ENCODE measurements at regions not wholly inside any gene's neighbourhood (a gene's known extent, or its start where the extent isn't known, plus 50 kb on each side); places are given as distances from the start of the nearest gene placed in this dataset.

DNA sequence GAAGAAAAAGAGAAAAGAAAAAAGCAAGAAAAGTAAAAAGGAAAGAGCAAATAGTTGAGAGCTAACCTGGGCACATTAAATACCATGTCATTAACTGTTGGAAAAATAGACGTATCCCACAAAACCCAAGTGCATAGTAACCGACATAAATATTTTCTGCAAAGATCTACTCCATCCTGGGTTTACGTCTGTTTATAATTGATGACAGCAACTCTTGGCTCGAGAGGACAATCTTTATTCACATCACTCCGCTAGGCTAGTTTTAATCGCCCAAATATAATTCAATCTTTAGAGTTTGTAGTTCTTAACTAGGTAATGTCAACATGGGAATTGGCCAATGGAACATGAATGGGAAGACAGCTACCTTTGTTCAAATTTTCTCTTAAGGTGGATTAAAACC, 321.7 kb upstream of the TNC start:
- Histone ChIP-seq H3K36me3 (ENCODE audit: control insufficient read depth in 2 of 2, extremely low read depth in 1 of 2, insufficient read depth in 1 of 2, low read length in 1 of 2) (no peaks in the 10 kb centered on the region), H3K4me1 (ENCODE audit: control insufficient read depth in 1 of 2, extremely low read depth in 1 of 2, insufficient read depth in 2 of 2, low read length in 2 of 2) (no peaks in the 10 kb centered on the region), H3K27ac (ENCODE audit: low read length) (no peak overlapping the region), H3K27me3 (replicated peaks in 1 of 2; ENCODE audit: control insufficient read depth in 2 of 2, extremely low read depth in 1 of 2, insufficient read depth in 2 of 2, low read length in 1 of 2) (no peaks in the 10 kb centered on the region), H3K9me3 (no peaks in the 10 kb centered on the region), H3K4me3 (ENCODE audit: control insufficient read depth in 1 of 2, extremely low read depth in 1 of 2, low read length in 1 of 2) (no peak overlapping the region)
- H3K36me3 Mint-ChIP-seq = no peaks in the 10 kb centered on the region
- H3K27ac Mint-ChIP-seq = no peak overlapping the region
- ChIA-PET CTCF (no interaction called here), POLR2A (no interaction called here)
- ATAC-seq (replicated peaks in 1 of 4) = no peak
- H3K9me3 Mint-ChIP-seq = no peaks in the 10 kb centered on the region
- H3K4me1 Mint-ChIP-seq = no peaks in the 10 kb centered on the region
- peaks cover 0 to 9% of the 10 kb centered on the region in 2 donors for H3K27me3 Mint-ChIP-seq
- DNase-seq = no peak
- H3K4me3 Mint-ChIP-seq = no peak overlapping the region
- no CpG with 5 or more reads among the region's 6 CpGs for WGBS (ENCODE audit: insufficient coverage)

DNA sequence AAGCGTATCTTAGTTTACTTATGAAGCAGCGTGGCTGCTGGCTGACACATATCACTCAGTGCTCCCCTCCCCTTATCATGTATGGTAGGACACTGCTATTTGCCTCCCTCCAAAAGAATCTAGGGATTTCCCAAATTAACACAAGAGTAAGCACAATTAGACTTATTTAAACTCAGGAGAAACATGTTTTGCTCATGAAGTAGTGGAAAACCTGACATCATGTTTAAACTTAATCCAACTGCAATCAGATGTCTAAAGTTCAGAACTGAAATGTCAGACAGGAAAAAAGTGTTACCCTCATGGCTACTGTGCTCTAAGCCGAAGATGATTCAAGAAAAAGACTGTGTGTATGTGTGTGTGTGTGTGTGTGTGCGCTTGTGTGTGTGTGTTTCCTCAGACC, 324.1 kb upstream of the TNC start:
- Histone ChIP-seq H3K36me3 (ENCODE audit: control insufficient read depth in 2 of 2, extremely low read depth in 1 of 2, insufficient read depth in 1 of 2, low read length in 1 of 2) (no peaks in the 10 kb centered on the region), H3K4me1 (ENCODE audit: control insufficient read depth in 1 of 2, extremely low read depth in 1 of 2, insufficient read depth in 2 of 2, low read length in 2 of 2) (no peaks in the 10 kb centered on the region), H3K9me3 (no peaks in the 10 kb centered on the region), H3K4me3 (ENCODE audit: control insufficient read depth in 1 of 2, extremely low read depth in 1 of 2, low read length in 1 of 2) (no peak overlapping the region), H3K27me3 (replicated peaks in 1 of 2; ENCODE audit: control insufficient read depth in 2 of 2, extremely low read depth in 1 of 2, insufficient read depth in 2 of 2, low read length in 1 of 2) (no peaks in the 10 kb centered on the region), H3K27ac (ENCODE audit: low read length) (no peak overlapping the region)
- Mint-ChIP-seq H3K27ac (no peak overlapping the region), H3K27me3 (peaks cover 0 to 9% of the 10 kb centered on the region in 2 donors), H3K36me3 (no peaks in the 10 kb centered on the region), H3K9me3 (no peaks in the 10 kb centered on the region), H3K4me3 (no peak overlapping the region), H3K4me1 (no peaks in the 10 kb centered on the region)
- POLR2A ChIA-PET = no interaction called here
- CTCF ChIA-PET = no interaction called here
- DNase-seq = no peak
- WGBS (ENCODE audit: insufficient coverage) = 37% methylated on average over 2 of the region's 4 CpGs
- ATAC-seq (replicated peaks in 1 of 4) = no peak

DNA sequence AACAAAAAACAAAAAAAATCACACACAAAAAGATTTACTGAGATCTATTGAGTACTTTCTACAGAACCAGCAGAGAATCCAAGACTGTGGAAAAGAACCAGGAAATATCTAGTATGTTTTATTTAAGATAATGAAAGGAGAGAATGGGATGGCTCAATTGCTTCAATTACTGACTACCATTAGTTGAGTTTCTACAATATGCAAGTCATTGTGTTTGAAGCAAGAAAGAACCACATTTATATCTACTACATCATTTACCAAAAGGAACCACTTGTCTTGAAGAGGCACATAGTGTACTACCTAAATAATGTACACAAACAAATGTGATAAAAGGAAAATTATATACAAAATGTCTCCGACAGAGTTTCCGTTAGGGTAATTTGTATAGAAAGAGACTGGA, 325.9 kb upstream of the TNC start:
- H3K9me3 Mint-ChIP-seq = no peaks in the 10 kb centered on the region

DNA sequence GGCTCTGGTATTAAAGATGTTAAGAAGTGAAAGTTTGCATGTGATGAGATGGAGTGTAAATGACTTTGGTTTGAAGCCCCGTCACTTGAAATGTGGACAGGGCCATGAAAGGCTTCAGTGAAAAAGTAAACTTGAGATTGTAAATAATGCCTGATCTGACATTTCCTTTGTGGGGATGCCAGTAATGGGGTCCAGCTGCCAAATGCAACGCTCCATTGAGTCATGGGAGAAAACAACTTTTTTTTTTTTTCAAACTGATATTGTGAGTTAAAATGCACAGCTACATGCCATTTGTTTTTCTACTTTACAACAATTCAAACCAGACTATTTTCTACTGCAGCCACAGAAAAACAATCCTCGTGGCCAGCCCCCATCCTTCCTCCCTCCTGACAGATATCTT, 327.0 kb upstream of the TNC start:
- CTCF ChIA-PET = no interaction called here
- ATAC-seq (replicated peaks in 1 of 4) = no peak
- Histone ChIP-seq H3K4me3 (ENCODE audit: control insufficient read depth in 1 of 2, extremely low read depth in 1 of 2, low read length in 1 of 2) (no peak overlapping the region), H3K27ac (ENCODE audit: low read length) (no peak overlapping the region), H3K9me3 (no peaks in the 10 kb centered on the region), H3K36me3 (ENCODE audit: control insufficient read depth in 2 of 2, extremely low read depth in 1 of 2, insufficient read depth in 1 of 2, low read length in 1 of 2) (no peaks in the 10 kb centered on the region), H3K4me1 (ENCODE audit: control insufficient read depth in 1 of 2, extremely low read depth in 1 of 2, insufficient read depth in 2 of 2, low read length in 2 of 2) (no peaks in the 10 kb centered on the region), H3K27me3 (replicated peaks in 1 of 2; ENCODE audit: control insufficient read depth in 2 of 2, extremely low read depth in 1 of 2, insufficient read depth in 2 of 2, low read length in 1 of 2) (no peaks in the 10 kb centered on the region)
- Mint-ChIP-seq H3K4me1 (no peaks in the 10 kb centered on the region), H3K9me3 (no peaks in the 10 kb centered on the region), H3K27ac (no peak overlapping the region), H3K27me3 (peaks cover 2 to 5% of the 10 kb centered on the region in 2 donors), H3K36me3 (no peaks in the 10 kb centered on the region), H3K4me3 (no peak overlapping the region)
- 40% methylated on average over 1 of the region's 3 CpGs for WGBS (ENCODE audit: insufficient coverage)
- POLR2A ChIA-PET = no interaction called here
- no peak for DNase-seq

More for the DNA sequence above, 325.9 kb upstream of the TNC start:
- Mint-ChIP-seq H3K4me1 (no peaks in the 10 kb centered on the region), H3K27me3 (peaks cover 0 to 8% of the 10 kb centered on the region in 2 donors), H3K27ac (no peak overlapping the region), H3K4me3 (no peak overlapping the region), H3K36me3 (no peaks in the 10 kb centered on the region)
- Histone ChIP-seq H3K9me3 (no peaks in the 10 kb centered on the region), H3K4me1 (ENCODE audit: control insufficient read depth in 1 of 2, extremely low read depth in 1 of 2, insufficient read depth in 2 of 2, low read length in 2 of 2) (no peaks in the 10 kb centered on the region), H3K27me3 (replicated peaks in 1 of 2; ENCODE audit: control insufficient read depth in 2 of 2, extremely low read depth in 1 of 2, insufficient read depth in 2 of 2, low read length in 1 of 2) (no peaks in the 10 kb centered on the region), H3K27ac (ENCODE audit: low read length) (no peak overlapping the region), H3K4me3 (ENCODE audit: control insufficient read depth in 1 of 2, extremely low read depth in 1 of 2, low read length in 1 of 2) (no peak overlapping the region), H3K36me3 (ENCODE audit: control insufficient read depth in 2 of 2, extremely low read depth in 1 of 2, insufficient read depth in 1 of 2, low read length in 1 of 2) (no peaks in the 10 kb centered on the region)
- CTCF ChIA-PET = no interaction called here
- no CpG with 5 or more reads among the region's 2 CpGs for WGBS (ENCODE audit: insufficient coverage)
- DNase-seq = no peak
- POLR2A ChIA-PET = no interaction called here
- no peak for ATAC-seq (replicated peaks in 1 of 4)

DNA sequence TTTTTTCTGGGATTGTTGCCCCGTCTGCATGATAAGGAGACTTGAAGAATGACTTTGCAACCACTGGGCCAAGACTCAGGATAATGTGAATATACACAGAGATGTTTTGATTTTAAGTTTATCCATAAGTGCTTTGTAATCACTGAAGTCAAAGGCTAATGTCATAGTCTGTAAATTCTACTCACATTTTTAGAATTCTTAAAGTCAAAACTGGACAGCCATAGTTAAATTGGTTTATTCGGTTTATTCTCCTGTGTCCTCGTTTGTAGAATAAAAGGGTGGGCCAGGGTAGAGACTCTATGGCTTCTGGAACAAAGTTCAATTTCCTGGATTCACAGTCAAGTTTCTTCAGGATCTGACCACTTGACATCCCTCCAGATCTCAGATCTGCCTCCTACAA, 327.7 kb upstream of the TNC start:
- Mint-ChIP-seq H3K9me3 (no peaks in the 10 kb centered on the region), H3K4me1 (no peaks in the 10 kb centered on the region), H3K27ac (no peak overlapping the region), H3K36me3 (no peaks in the 10 kb centered on the region), H3K4me3 (no peak overlapping the region), H3K27me3 (peaks cover 2 to 5% of the 10 kb centered on the region in 2 donors)
- ChIA-PET POLR2A (interaction anchor here in 1 of 2 donors (0.6 kb wide), 1 partner anchor 9 kb away, joined by 3 read pairs; no protein-coding TSS in a partner anchor), CTCF (no interaction called here)
- H3K4me1 ChIP-seq (ENCODE audit: control insufficient read depth in 1 of 2, extremely low read depth in 1 of 2, insufficient read depth in 2 of 2, low read length in 2 of 2) = no peaks in the 10 kb centered on the region
- H3K27me3 ChIP-seq (replicated peaks in 1 of 2; ENCODE audit: control insufficient read depth in 2 of 2, extremely low read depth in 1 of 2, insufficient read depth in 2 of 2, low read length in 1 of 2) = no peaks in the 10 kb centered on the region
- H3K36me3 ChIP-seq (ENCODE audit: control insufficient read depth in 2 of 2, extremely low read depth in 1 of 2, insufficient read depth in 1 of 2, low read length in 1 of 2) = no peaks in the 10 kb centered on the region
- DNase-seq (no peak), ATAC-seq (replicated peaks in 1 of 4) (no peak)
- WGBS (ENCODE audit: insufficient coverage) = 80% methylated on average over 1 of the region's 3 CpGs
- H3K27ac ChIP-seq (ENCODE audit: low read length) = no peak overlapping the region
- H3K9me3 ChIP-seq = no peaks in the 10 kb centered on the region
- H3K4me3 ChIP-seq (ENCODE audit: control insufficient read depth in 1 of 2, extremely low read depth in 1 of 2, low read length in 1 of 2) = no peak overlapping the region

DNA sequence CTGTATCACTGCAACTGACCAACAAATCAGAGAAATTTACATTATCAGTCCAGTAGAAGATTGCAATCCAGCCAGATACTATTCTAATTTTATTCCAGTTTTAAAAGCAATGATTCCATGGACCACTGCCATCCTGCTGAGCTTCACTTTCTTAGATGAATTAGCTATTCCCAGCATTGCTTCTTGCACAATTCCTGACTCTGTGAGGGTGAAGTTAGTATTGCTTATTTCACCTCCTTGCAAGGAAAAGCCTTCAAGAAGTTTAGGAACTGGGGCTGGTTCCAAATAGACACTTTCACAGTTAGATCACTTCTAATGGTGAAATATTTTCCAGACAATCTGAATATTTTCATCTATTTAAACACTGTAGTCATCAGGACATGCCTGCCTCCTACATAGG, 338.6 kb upstream of the TNC start:
- no peaks in the 10 kb centered on the region for H3K36me3 Mint-ChIP-seq
- Histone ChIP-seq H3K27ac (ENCODE audit: low read length) (no peak overlapping the region), H3K36me3 (ENCODE audit: control insufficient read depth in 2 of 2, extremely low read depth in 1 of 2, insufficient read depth in 1 of 2, low read length in 1 of 2) (no peaks in the 10 kb centered on the region), H3K9me3 (no peaks in the 10 kb centered on the region), H3K27me3 (replicated peaks in 1 of 2; ENCODE audit: control insufficient read depth in 2 of 2, extremely low read depth in 1 of 2, insufficient read depth in 2 of 2, low read length in 1 of 2) (no peaks in the 10 kb centered on the region), H3K4me1 (ENCODE audit: control insufficient read depth in 1 of 2, extremely low read depth in 1 of 2, insufficient read depth in 2 of 2, low read length in 2 of 2) (no peaks in the 10 kb centered on the region), H3K4me3 (ENCODE audit: control insufficient read depth in 1 of 2, extremely low read depth in 1 of 2, low read length in 1 of 2) (no peak overlapping the region)
- DNase-seq (no peak), ATAC-seq (replicated peaks in 1 of 4) (no peak)
- no peak overlapping the region for H3K27ac Mint-ChIP-seq
- no peak overlapping the region for H3K4me3 Mint-ChIP-seq
- POLR2A ChIA-PET = no interaction called here
- peaks cover 17 to 20% of the 10 kb centered on the region in 2 donors for H3K27me3 Mint-ChIP-seq
- no peaks in the 10 kb centered on the region for H3K4me1 Mint-ChIP-seq
- H3K9me3 Mint-ChIP-seq = peaks cover 0 to 4% (median 0%) of the 10 kb centered on the region in 3 donors
- CTCF ChIA-PET = no interaction called here

DNA sequence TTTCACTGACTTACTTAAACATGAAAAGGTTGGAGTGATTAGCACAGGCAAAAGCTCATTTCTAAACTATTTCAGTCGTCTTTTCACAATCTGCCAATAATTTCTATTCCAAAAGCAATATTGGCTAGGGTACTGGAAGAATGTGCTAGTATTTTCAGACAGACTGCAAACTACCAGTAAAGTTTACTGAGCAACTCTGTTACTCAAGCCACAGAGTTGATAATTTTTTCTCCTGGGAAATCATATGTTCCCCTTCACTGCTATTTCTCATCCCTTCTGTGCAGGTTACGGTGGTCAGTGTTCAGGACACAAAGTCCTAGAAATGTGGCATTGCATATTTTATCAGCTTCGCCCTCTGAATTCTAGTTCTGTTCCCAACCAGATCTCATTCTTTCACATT, 343.3 kb upstream of the TNC start:
- H3K4me1 ChIP-seq (ENCODE audit: control insufficient read depth in 1 of 2, extremely low read depth in 1 of 2, insufficient read depth in 2 of 2, low read length in 2 of 2) = no peaks in the 10 kb centered on the region
- Mint-ChIP-seq H3K4me3 (no peak overlapping the region), H3K9me3 (peaks cover 0 to 4% (median 0%) of the 10 kb centered on the region in 3 donors), H3K4me1 (no peaks in the 10 kb centered on the region), H3K27ac (no peak overlapping the region), H3K36me3 (no peaks in the 10 kb centered on the region), H3K27me3 (peaks cover 17 to 24% of the 10 kb centered on the region in 2 donors)
- CTCF ChIA-PET = no interaction called here
- no peaks in the 10 kb centered on the region for H3K27me3 ChIP-seq (replicated peaks in 1 of 2; ENCODE audit: control insufficient read depth in 2 of 2, extremely low read depth in 1 of 2, insufficient read depth in 2 of 2, low read length in 1 of 2)
- H3K27ac ChIP-seq (ENCODE audit: low read length) = no peak overlapping the region
- ATAC-seq (replicated peaks in 1 of 4) (no peak), DNase-seq (no peak)
- WGBS (ENCODE audit: insufficient coverage) = 83% methylated on average over 1 of the region's 3 CpGs
- H3K36me3 ChIP-seq (ENCODE audit: control insufficient read depth in 2 of 2, extremely low read depth in 1 of 2, insufficient read depth in 1 of 2, low read length in 1 of 2) = no peaks in the 10 kb centered on the region
- H3K4me3 ChIP-seq (ENCODE audit: control insufficient read depth in 1 of 2, extremely low read depth in 1 of 2, low read length in 1 of 2) = no peak overlapping the region
- H3K9me3 ChIP-seq = no peaks in the 10 kb centered on the region
- POLR2A ChIA-PET = no interaction called here

Measured in T-cell (primary cell).